IMR-90 (cell line): ENCODE measurements at regions not wholly inside any gene's neighbourhood (a gene's known extent, or its start where the extent isn't known, plus 50 kb on each side); places are given as distances from the start of the nearest gene placed in this dataset.

ENCODE experiments used
- BHLHE40 ChIP-seq: fragments of 150-350 bp; IDR thresholded peaks from 2 replicates; pipeline ENCODE4 v1.6.1; 2016; ENCODE audit warnings: mild to moderate bottlenecking, low read depth, low read length
- CEBPB ChIP-seq: IDR thresholded peaks from 2 replicates; pipeline ENCODE4 v1.6.1; 2012; ENCODE audit warnings: low read depth, low read length, improper control_type of control experiment
- CHD1 ChIP-seq: IDR thresholded peaks from 2 replicates; pipeline ENCODE4 v1.6.1; 2012; ENCODE audit warnings: low read depth, low read length, improper control_type of control experiment
- CTCF ChIP-seq: conservative IDR thresholded peaks from 2 replicates; pipeline ENCODE4 v1.5.1; 2012; ENCODE audit warnings: mild to moderate bottlenecking, low read depth, low read length, improper control_type of control experiment
- MAFK ChIP-seq: IDR thresholded peaks from 2 replicates; pipeline ENCODE4 v1.6.1; 2012; ENCODE audit warnings: low read depth, low read length, improper control_type of control experiment
- NFE2L2 ChIP-seq: fragments of 150-350 bp; IDR thresholded peaks from 2 replicates; pipeline ENCODE4 v1.6.1; 2016; ENCODE audit warnings: low read depth, mild to moderate bottlenecking, low read length
- POLR2A ChIP-seq: IDR thresholded peaks from 2 replicates; pipeline ENCODE4 v1.6.1; 2012; ENCODE audit warnings: mild to moderate bottlenecking, low read depth, low read length
- RAD21 ChIP-seq: IDR thresholded peaks from 2 replicates; pipeline ENCODE4 v1.6.1; 2012; ENCODE audit warnings: low read length, improper control_type of control experiment
- RCOR1 ChIP-seq: IDR thresholded peaks from 2 replicates; pipeline ENCODE4 v1.6.1; 2012; ENCODE audit warnings: mild to moderate bottlenecking, low read length, improper control_type of control experiment; ENCODE audit not compliant: insufficient replicate concordance
- RFX5 ChIP-seq: IDR thresholded peaks from 2 replicates; pipeline ENCODE4 v1.8.0; 2012; ENCODE audit warnings: low read depth, mild to moderate bottlenecking, low read length, moderate library complexity
- SMC3 ChIP-seq: fragments of 150-350 bp; IDR thresholded peaks from 2 replicates; pipeline ENCODE4 v1.6.1; 2016; ENCODE audit warnings: low read depth, mild to moderate bottlenecking, antibody characterized with exemption, low read length, moderate library complexity

- TF ChIP-seq CTCF (no peak), RAD21 (no peak), MAFK (no peak), POLR2A (no peak), SMC3 (no peak), CEBPB (no peak), RCOR1 (no peak), RFX5 (no peak), BHLHE40 (no peak), NFE2L2 (no peak), CHD1 (no peak)
Measured at GRCh38 chr2:8123464-8123863, 558.4 kb upstream of the ID2 start.
